ENCODE measurements at regions not wholly inside any gene's neighbourhood (a gene's known extent, or its start where the extent isn't known, plus 50 kb on each side); places are given as distances from the start of the nearest gene placed in this dataset.

GRCh38 chr13:60772726-60773125 lies 375.7 kb downstream of the TDRD3 start:
- DNase-seq (ENCODE audit: low spot score): no peak

DNA sequence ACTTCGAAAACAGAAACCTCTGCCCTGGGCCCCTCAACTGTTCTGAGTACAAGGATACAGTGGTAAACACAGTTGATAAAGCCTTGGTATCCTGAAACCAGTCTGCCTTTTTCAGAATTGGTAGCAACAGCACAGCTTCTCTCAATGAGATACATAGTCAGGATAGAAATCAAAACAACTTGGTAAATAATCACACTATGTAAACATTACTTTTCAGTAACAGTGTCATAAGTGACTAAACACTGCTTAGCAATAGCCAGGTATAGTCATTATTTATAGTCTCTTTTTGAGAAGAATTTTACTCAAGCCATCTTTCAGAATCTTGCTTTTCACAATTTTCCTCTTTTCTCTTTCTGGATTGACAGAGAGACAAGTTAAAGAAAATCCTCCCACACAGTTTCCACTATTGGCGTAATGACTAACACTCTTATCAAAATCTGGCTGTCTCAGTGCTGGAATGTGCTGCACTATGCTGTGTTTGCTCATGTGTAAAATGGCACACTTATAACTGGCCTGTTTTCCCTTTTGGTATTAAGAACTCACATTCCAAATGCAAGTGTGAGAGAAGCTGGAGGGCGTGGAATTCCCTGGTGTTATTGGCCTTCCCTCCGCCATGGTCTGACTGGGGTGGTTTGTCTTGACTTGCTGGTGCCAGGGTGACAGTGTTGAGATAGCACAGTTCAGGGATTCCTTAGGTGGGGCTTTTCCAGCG lies 368.8 kb downstream of the TDRD3 start:
- DNase-seq (ENCODE audit: low spot score): no peak

- peak; percentile 34 for DNase-seq (ENCODE audit: low spot score)
Measured at GRCh38 chr13:60759499-60759898, 362.5 kb downstream of the TDRD3 start.

GRCh38 chr13:60758637-60759036 lies 361.6 kb downstream of the TDRD3 start:
- DNase-seq (ENCODE audit: low spot score): no peak

DNA sequence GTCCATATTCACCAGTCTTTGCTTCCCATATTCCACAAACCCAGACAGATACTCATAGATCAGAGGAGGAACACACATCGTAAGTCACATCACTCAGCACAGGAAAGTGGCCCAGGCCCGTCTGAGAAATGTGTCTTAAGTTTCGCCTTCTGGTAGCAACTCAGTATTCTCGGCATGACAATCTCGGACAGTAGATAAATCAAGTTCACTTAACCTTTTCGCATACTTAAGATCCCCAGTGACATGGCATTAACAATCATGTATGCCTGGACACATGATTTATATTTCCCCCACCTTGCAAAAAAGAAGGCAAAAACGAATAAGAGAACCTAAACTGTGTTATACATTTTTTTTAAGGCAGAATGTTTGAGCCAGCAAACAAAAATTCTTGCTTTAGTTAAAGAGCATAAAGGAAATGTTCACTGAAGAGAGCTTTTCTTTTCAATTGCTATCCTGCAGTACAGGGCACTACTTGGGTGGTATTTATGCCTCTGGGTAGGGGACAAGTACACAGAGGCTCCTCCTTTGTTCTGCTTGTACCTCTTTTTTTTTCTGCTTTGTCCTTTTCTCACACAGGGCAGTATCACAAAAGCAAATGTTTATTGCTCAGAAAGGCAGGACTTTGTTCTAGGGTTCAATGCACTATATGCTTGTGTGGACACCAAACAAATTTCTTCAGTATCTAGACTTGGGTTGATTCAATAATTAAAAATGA lies 360.6 kb downstream of the TDRD3 start:
- no peak for DNase-seq (ENCODE audit: low spot score)

GRCh38 chr13:60756306-60756705 lies 359.3 kb downstream of the TDRD3 start:
- DNase-seq (ENCODE audit: low spot score): no peak

GRCh38 chr13:60755380-60756163 lies 358.6 kb downstream of the TDRD3 start:
- no peak for DNase-seq (ENCODE audit: low spot score)

DNA sequence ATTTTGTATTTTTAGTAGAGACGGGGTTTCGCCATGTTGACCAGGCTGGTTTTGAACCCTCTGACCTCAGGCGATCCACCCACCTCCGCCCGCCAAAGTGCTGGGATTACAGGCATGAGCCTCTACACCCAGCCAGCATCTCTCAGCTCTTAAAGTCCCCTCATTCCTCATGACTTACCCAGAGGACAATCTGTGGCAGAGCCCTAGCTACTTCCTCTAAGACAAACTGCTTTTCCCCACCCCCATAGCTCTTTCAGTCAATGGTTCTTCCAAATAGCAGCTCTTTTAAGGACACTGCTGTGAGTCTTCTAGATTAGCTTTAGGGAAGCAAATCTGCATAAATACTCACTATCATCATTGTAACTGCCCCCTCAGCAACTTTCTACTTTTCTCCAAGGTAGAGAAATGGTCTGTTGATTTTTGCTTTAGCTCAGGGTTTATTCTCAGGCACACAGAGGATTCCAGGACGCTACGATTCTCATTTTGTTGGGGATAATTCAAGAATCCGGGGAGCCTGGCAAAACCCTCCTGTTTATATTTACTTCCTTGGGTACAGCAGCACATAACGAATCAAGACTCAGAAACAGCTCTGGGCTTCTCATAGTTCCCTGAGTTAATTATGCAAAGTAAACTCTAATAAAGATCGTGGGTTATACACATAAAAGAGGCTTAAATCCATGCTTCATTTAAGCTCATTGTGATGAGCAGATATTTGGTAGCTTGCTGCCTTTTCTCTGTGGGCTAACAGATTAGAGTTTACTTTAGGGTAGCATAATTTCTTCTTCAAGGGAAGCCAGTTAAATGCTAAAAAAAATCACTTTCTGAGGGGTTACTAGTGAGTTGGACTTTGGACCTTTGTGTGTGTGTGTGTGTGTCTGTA lies 357.4 kb downstream of the TDRD3 start:
- DNase-seq (ENCODE audit: low spot score): no peak

GRCh38 chr13:60753641-60754040 lies 356.6 kb downstream of the TDRD3 start:
- no peak for DNase-seq (ENCODE audit: low spot score)

DNA sequence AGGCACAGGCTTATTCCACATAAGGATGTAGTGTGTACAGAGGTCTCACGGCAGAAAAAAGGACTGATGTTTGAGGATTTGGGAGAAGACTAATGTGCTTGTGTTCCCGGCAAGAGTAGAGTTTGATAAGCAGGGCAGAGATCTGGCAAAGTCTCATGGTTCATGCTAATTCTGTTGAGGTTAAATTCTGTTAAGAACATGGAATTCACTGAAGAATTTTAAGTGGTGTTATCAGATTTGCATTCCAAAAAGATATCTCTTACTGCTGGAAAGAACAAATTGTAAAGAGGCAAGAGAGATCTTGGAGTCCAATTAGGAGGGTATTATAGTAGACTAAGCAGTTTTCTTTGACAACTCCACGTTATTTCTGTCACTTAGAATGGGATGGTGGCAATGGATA lies 348.3 kb downstream of the TDRD3 start:
- DNase-seq (ENCODE audit: low spot score): no peak

DNA sequence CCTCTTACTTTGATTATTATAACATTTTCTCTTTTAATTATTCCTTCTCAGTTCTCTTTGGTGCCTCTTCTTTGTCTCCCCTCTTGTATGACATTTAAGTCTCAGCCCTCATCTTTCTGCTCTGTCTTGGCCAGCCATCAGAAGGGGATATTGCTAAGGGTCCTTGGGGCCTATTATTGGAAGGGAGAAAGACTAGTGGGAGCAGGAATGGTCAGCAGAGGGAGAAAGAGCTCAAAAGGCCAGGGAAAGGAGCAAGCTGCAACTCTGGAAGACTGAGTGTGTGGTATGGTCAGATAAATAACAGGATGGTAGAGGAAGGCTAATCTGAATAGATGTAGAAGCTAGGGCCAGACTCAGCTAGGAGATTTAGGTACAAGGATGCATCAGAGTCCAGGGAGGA lies 336.9 kb downstream of the TDRD3 start:
- no peak for DNase-seq (ENCODE audit: low spot score)

GRCh38 chr13:60727140-60727539 lies 330.1 kb downstream of the TDRD3 start:
- no peak for DNase-seq (ENCODE audit: low spot score)

DNA sequence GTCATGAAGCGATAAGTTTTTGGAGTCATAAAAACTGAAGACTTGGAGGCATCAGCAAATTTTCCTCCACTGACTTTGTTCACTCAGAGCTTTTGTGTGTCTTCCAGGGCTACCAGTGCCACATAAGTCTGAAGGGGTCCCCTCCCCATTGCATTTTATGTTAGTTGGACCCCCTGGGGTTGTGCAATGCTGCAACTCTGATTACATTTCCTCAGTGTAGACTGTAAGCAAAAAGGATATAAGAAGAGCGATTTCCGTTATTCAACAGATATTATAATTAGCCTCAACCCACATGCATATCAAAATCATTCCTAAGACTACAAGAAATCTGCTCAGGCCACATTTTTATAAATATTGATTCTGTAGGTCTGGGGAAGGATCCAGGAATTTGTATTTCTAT lies 324.0 kb downstream of the TDRD3 start:
- DNase-seq (ENCODE audit: low spot score): no peak

- DNase-seq (ENCODE audit: low spot score): no peak
Measured at GRCh38 chr13:60720590-60720989, 323.6 kb downstream of the TDRD3 start.

GRCh38 chr13:60716313-60716712 lies 319.3 kb downstream of the TDRD3 start:
- DNase-seq (ENCODE audit: low spot score): no peak

DNA sequence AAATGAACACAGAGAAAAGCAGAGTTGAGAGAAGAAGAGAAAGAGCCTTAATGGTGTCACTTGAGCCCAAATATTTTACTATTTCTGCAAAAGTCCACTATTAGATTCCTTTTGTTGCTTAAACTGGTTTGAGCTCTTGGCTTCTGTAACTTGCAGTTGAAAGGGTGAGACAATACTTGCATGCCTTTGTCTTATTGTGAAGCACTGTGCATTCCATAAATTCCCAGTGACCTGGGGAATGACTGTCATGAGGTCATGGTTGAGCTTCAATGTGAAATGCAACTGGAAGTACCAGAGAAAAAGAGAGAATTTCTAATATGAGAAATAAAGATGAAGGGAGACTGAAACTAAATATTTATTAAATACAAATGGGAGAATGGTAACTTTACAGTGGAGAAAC lies 310.9 kb downstream of the TDRD3 start:
- no peak for DNase-seq (ENCODE audit: low spot score)

- DNase-seq (ENCODE audit: low spot score): no peak
Measured at GRCh38 chr13:60701895-60702294, 304.9 kb downstream of the TDRD3 start.

DNA sequence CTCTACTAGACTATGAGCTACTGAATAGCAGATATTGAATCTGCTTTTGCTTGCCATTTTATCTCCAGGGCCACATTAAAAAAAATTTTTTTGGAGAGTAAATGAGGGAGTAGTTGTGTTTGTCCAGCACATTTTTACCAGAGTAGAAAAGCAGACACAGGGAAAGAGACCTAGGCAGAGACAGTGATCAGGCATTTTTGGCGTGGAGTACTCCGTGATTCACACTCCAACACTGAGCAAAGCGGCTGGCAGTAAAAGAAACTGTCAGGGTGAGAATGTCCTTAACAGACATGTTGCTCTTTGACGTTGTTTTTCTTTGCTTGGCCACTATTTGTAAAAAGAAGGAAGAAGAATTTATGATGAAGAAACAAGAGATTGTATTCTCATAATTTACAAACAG lies 304.0 kb downstream of the TDRD3 start:
- no peak for DNase-seq (ENCODE audit: low spot score)

DNA sequence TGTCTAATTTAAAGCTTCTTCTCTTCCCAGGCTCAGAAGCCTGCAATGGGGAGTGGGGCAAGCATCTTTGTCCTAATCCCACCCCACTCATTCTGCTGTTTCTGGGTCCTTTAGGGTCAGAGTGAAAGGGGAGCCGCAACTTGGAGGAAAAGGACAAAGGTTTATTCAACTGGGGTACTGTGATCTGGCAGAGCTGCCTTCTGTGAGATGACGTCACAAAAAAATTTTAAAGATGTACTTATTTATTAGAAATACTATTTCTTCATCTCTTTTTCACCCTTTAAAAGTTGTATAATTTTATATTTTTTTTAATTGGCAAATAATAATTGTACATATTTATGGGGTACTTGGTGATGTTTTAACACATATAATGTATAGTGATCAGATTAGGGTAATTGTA lies 302.6 kb downstream of the TDRD3 start:
- DNase-seq (ENCODE audit: low spot score): no peak

- DNase-seq (ENCODE audit: low spot score): no peak
Measured at GRCh38 chr13:60696602-60697001, 299.6 kb downstream of the TDRD3 start.

DNA sequence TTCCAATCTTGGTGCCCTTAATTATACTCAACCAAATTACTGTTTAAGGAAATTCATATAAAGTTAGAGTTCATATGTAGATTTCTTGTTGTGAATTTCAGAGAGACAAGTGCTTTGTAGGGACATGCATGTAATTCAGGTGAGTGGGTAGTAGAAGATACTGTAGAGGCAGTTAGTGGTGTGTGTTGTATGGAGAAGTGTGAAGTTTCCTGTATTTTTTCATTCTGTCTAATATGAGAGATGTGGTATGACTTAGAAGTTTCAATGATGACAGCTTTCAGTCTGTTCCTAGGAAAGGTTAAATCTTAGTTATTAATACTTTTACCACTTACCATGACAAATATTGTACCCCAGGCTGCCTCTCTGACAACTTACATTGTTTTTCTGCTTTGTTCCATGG lies 294.2 kb downstream of the TDRD3 start:
- DNase-seq (ENCODE audit: low spot score): no peak

- no peak for DNase-seq (ENCODE audit: low spot score)
Measured at GRCh38 chr13:60690604-60691003, 293.6 kb downstream of the TDRD3 start.

All from A172 (cell line).